H9 (cell line): ENCODE measurements at regions not wholly inside any gene's neighbourhood (a gene's known extent, or its start where the extent isn't known, plus 50 kb on each side); places are given as distances from the start of the nearest gene placed in this dataset.

Source experiments
- DNase-seq: peaks from one replicate; pipeline ENCODE4 v3.0.0-alpha.2; 2017
- H2AFZ ChIP-seq: one replicate; pipeline ENCODE4 v1.6.1; 2013; ENCODE audit warnings: mild to moderate bottlenecking, low read length, control low read depth, moderate library complexity
- H2AK5ac ChIP-seq: 2 replicates; pipeline ENCODE4 v1.6.1; 2013; ENCODE audit warnings: low read length, control low read depth, mixed read lengths; ENCODE audit not compliant: insufficient read length
- H2BK120ac ChIP-seq: one replicate; pipeline ENCODE4 v1.6.1; 2013; ENCODE audit warnings: low read depth, mild to moderate bottlenecking, low read length, control low read depth, inconsistent platforms; ENCODE audit not compliant: poor library complexity, severe bottlenecking
- H2BK12ac ChIP-seq: 2 replicates; pipeline ENCODE4 v1.6.1; 2013; ENCODE audit warnings: low read length, control low read depth, mixed read lengths, low read depth; ENCODE audit not compliant: insufficient read length
- H2BK15ac ChIP-seq: 2 replicates; pipeline ENCODE4 v1.6.1; 2013; ENCODE audit warnings: low read depth, low read length, control low read depth
- H2BK20ac ChIP-seq: one replicate; pipeline ENCODE4 v1.6.1; 2013; ENCODE audit warnings: low read depth, mild to moderate bottlenecking, low read length, control low read depth, inconsistent platforms; ENCODE audit not compliant: poor library complexity, severe bottlenecking
- H2BK5ac ChIP-seq: 2 replicates; pipeline ENCODE4 v1.6.1; 2013; ENCODE audit warnings: low read length, control low read depth, mixed read lengths; ENCODE audit not compliant: insufficient read length
- H3K14ac ChIP-seq: 2 replicates; pipeline ENCODE4 v1.6.1; 2013; ENCODE audit warnings: low read length, control low read depth; ENCODE audit not compliant: insufficient read depth
- H3K18ac ChIP-seq: 2 replicates; pipeline ENCODE4 v1.6.1; 2013; ENCODE audit warnings: low read depth, mild to moderate bottlenecking, mixed read lengths, low read length, control low read depth; ENCODE audit not compliant: insufficient read length
- H3K23ac ChIP-seq: 2 replicates; pipeline ENCODE4 v1.6.1; 2013; ENCODE audit warnings: low read length, control low read depth, mixed read lengths, low read depth; ENCODE audit not compliant: insufficient read length
- H3K23me2 ChIP-seq: 2 replicates; pipeline ENCODE4 v1.6.1; 2013; ENCODE audit warnings: low read depth, mild to moderate bottlenecking, mixed read lengths, low read length, control low read depth; ENCODE audit not compliant: insufficient read length, poor library complexity, severe bottlenecking
- H3K27ac ChIP-seq: 2 replicates; pipeline ENCODE4 v1.5.1; 2013; ENCODE audit warnings: low read length, control low read depth, mixed read lengths, low read depth; ENCODE audit not compliant: insufficient read length
- H3K27me3 ChIP-seq: 2 replicates; pipeline ENCODE4 v1.6.1; 2013; ENCODE audit warnings: low read length, control low read depth, inconsistent platforms; ENCODE audit not compliant: insufficient read depth
- H3K4ac ChIP-seq: 2 replicates; pipeline ENCODE4 v1.6.1; 2013; ENCODE audit warnings: low read depth, mild to moderate bottlenecking, control low read depth, inconsistent platforms, low read length, moderate library complexity
- H3K4me1 ChIP-seq: 2 replicates; pipeline ENCODE4 v1.6.1; 2013; ENCODE audit warnings: low read length, control low read depth, inconsistent platforms; ENCODE audit not compliant: insufficient read depth
- H3K4me2 ChIP-seq: 2 replicates; pipeline ENCODE4 v1.6.1; 2013; ENCODE audit warnings: low read length, control low read depth, mixed read lengths; ENCODE audit not compliant: insufficient read length, insufficient read depth
- H3K56ac ChIP-seq: 2 replicates; pipeline ENCODE4 v1.6.1; 2013; ENCODE audit warnings: low read depth, mild to moderate bottlenecking, mixed read lengths, low read length, control low read depth; ENCODE audit not compliant: insufficient read length
- H3K79me1 ChIP-seq: 2 replicates; pipeline ENCODE4 v1.6.1; 2013; ENCODE audit warnings: low read depth, mild to moderate bottlenecking, moderate library complexity, low read length, control low read depth, inconsistent platforms; ENCODE audit not compliant: insufficient read depth, poor library complexity, severe bottlenecking
- H3K79me2 ChIP-seq: 2 replicates; pipeline ENCODE4 v1.6.1; 2013; ENCODE audit warnings: low read length, control low read depth, inconsistent platforms; ENCODE audit not compliant: insufficient read depth
- H3K9ac ChIP-seq: 2 replicates; pipeline ENCODE4 v1.6.1; 2013; ENCODE audit warnings: low read length, control low read depth, mixed read lengths; ENCODE audit not compliant: insufficient read length; ENCODE audit errors: extremely low read depth
- H3K9me3 ChIP-seq: one replicate; pipeline ENCODE4 v1.6.1; 2013; ENCODE audit warnings: low read depth, low read length, inconsistent platforms; ENCODE audit not compliant: control insufficient read depth
- H3T11ph ChIP-seq: one replicate; pipeline ENCODE4 v1.6.1; 2013; ENCODE audit warnings: mild to moderate bottlenecking, low read length, control low read depth, inconsistent platforms
- H4K20me1 ChIP-seq: one replicate; pipeline ENCODE4 v1.6.1; 2013; ENCODE audit not compliant: control insufficient read depth, insufficient read length, insufficient read depth
- H4K5ac ChIP-seq: 2 replicates; pipeline ENCODE4 v1.6.1; 2013; ENCODE audit warnings: low read depth, mild to moderate bottlenecking, mixed read lengths, low read length, control low read depth; ENCODE audit not compliant: insufficient read length
- H4K8ac ChIP-seq: replicated peaks from 2 replicates; pipeline ENCODE4 v1.6.1; 2013; ENCODE audit warnings: low read length, control low read depth, mixed read lengths, low read depth; ENCODE audit not compliant: insufficient read length
- H4K91ac ChIP-seq: 2 replicates; pipeline ENCODE4 v1.6.1; 2013; ENCODE audit warnings: low read depth, mild to moderate bottlenecking, moderate library complexity, mixed read lengths, low read length, control low read depth; ENCODE audit not compliant: insufficient read length
- H3K27ac Mint-ChIP-seq, 3 experiments: 2 replicates in 2 of 3; 3 replicates in 1 of 3; pipeline ENCODE4 v1.8.0; 2020 to 2021; ENCODE audit warnings: mixed read lengths in 3 of 3, mild to moderate bottlenecking in 1 of 3, moderate library complexity in 1 of 3
- H3K27me3 Mint-ChIP-seq: 2 replicates; pipeline ENCODE4 v1.8.0; 2021; ENCODE audit warnings: low read depth, mild to moderate bottlenecking, moderate library complexity, mixed read lengths
- H3K36me3 Mint-ChIP-seq, 3 experiments: 2 replicates in 2 of 3; 3 replicates in 1 of 3; pipeline ENCODE4 v1.8.0; 2020 to 2021; ENCODE audit warnings: low read depth in 3 of 3, mixed read lengths in 3 of 3; ENCODE audit not compliant: insufficient read depth in 1 of 3
- H3K4me1 Mint-ChIP-seq, 2 experiments: 2 replicates each; pipeline ENCODE4 v1.8.0; 2020; ENCODE audit warnings: mixed read lengths in 2 of 2
- H3K4me3 Mint-ChIP-seq, 2 experiments: 2 replicates in 1 of 2; 3 replicates in 1 of 2; pipeline ENCODE4 v1.8.0; 2020 to 2021; ENCODE audit warnings: mild to moderate bottlenecking in 2 of 2, mixed read lengths in 2 of 2, moderate library complexity in 1 of 2
- H3K9me3 Mint-ChIP-seq, 2 experiments: 2 replicates in 1 of 2; 3 replicates in 1 of 2; pipeline ENCODE4 v1.8.0; 2020; ENCODE audit warnings: mild to moderate bottlenecking in 2 of 2, mixed read lengths in 2 of 2, moderate library complexity in 1 of 2
- WGBS: extraction: QIAGEN DNeasy Blood & Tissue Kit; methylation state at CpG from one replicate; pipeline ENCODE4 v1.1.7; 2013; ENCODE audit warnings: missing lambda C conversion rate, low lambda C conversion rate, mixed read lengths; ENCODE audit not compliant: insufficient read length; ENCODE audit errors: extremely low coverage; 5-methylcytosine and 5-hydroxymethylcytosine counted together
- TF ChIP-seq, protein P1 (sequence below): fragments of 200-600 bp; sonication (generic); conservative IDR thresholded peaks from 3 replicates; pipeline ENCODE4 v1.8.0; 2021; ENCODE audit warnings: antibody characterized with exemption, mild to moderate bottlenecking

DNA sequence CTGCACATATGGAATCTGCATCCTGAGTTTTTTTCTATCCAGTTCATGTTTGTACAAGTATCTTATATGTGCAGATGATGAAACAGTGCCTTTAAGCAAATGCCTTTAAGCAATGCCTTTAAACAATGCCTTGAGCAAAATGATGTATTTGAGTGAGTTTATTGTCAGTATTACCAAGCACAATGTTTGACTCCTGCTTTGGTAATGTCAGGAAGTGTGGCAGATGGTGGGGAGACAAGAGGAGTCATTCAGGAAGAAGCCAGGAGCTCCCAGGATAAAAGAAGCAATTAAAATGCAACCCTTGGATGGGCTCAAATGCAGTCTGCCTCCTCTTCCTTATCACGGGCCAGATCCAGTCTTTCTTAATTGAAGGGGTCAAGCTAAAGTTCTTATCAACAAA lies 108.7 kb upstream of the KCNJ15 start:
- Histone ChIP-seq H2BK5ac (no peak overlapping the region), H3K9me3 (no peaks in the 10 kb centered on the region), H3K79me1 (no peaks in the 10 kb centered on the region), H3K27ac (no peak overlapping the region), H2BK20ac (no peak overlapping the region), H3K4me2 (no peak overlapping the region), H3K56ac (no peak overlapping the region), H3K27me3 (no peaks in the 10 kb centered on the region), H4K5ac (no peak overlapping the region), H3K18ac (no peak overlapping the region), H2BK120ac (no peak overlapping the region), H3T11ph (no peak overlapping the region), H4K20me1 (no peaks in the 10 kb centered on the region), H2AK5ac (no peak overlapping the region), H3K79me2 (no peaks in the 10 kb centered on the region), H3K4ac (no peak overlapping the region), H3K23ac (no peak overlapping the region), H4K8ac (no peak overlapping the region), H2BK12ac (no peak overlapping the region), H3K14ac (no peak overlapping the region), H2AFZ (no peak overlapping the region), H3K4me1 (no peaks in the 10 kb centered on the region), H4K91ac (no peak overlapping the region), H3K23me2 (no peaks in the 10 kb centered on the region), H2BK15ac (no peak overlapping the region), H3K9ac (no peak overlapping the region)
- WGBS, result no CpG with 5 or more reads among the region's 1 CpG
- no peak overlapping the region for H3K27ac Mint-ChIP-seq
- H3K9me3 Mint-ChIP-seq, result peaks cover 8 to 14% of the 10 kb centered on the region in 2 experiments
- no peaks in the 10 kb centered on the region; the same call in 1 of the 2 replicates for H3K27me3 Mint-ChIP-seq
- no peak overlapping the region for H3K4me3 Mint-ChIP-seq
- TF ChIP-seq, protein P1, sequence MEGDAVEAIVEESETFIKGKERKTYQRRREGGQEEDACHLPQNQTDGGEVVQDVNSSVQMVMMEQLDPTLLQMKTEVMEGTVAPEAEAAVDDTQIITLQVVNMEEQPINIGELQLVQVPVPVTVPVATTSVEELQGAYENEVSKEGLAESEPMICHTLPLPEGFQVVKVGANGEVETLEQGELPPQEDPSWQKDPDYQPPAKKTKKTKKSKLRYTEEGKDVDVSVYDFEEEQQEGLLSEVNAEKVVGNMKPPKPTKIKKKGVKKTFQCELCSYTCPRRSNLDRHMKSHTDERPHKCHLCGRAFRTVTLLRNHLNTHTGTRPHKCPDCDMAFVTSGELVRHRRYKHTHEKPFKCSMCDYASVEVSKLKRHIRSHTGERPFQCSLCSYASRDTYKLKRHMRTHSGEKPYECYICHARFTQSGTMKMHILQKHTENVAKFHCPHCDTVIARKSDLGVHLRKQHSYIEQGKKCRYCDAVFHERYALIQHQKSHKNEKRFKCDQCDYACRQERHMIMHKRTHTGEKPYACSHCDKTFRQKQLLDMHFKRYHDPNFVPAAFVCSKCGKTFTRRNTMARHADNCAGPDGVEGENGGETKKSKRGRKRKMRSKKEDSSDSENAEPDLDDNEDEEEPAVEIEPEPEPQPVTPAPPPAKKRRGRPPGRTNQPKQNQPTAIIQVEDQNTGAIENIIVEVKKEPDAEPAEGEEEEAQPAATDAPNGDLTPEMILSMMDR, result no peak
- H3K4me1 Mint-ChIP-seq, result peaks cover 3 to 12% of the 10 kb centered on the region in 2 experiments; a peak in 2 of 4 replicates
- no peak for DNase-seq
- H3K36me3 Mint-ChIP-seq, result peaks cover 2 to 7% (median 4%) of the 10 kb centered on the region in 3 experiments; a peak in 5 of 7 replicates
